Thymus (tissue), 11 donors: ENCODE measurements at regions not wholly inside any gene's neighbourhood (a gene's known extent, or its start where the extent isn't known, plus 50 kb on each side); places are given as distances from the start of the nearest gene placed in this dataset.

Source experiments
- DNase-seq, 9 donors: peaks; one replicate each; pipeline ENCODE4 v3.0.0-alpha.2; 2013; ENCODE audit warnings: low spot score in 9 of 9, low read depth in 6 of 9, missing footprints in 1 of 9
- H3K27ac ChIP-seq, 2 donors: one replicate each; pipeline ENCODE4 v1.5.1; 2013; ENCODE audit warnings: control low read depth in 1 of 2, low read depth in 1 of 2, low read length in 1 of 2, mild to moderate bottlenecking in 1 of 2, moderate library complexity in 1 of 2
- H3K27me3 ChIP-seq, 2 donors: one replicate each; pipeline ENCODE4 v1.5.1; 2013; ENCODE audit warnings: low read length in 1 of 2; ENCODE audit not compliant: control insufficient read depth in 2 of 2, insufficient read depth in 1 of 2
- H3K36me3 ChIP-seq, 2 donors: one replicate each; pipeline ENCODE4 v1.5.1; 2013; ENCODE audit warnings: low read length in 1 of 2, mild to moderate bottlenecking in 1 of 2, moderate library complexity in 1 of 2; ENCODE audit not compliant: control insufficient read depth in 2 of 2, insufficient read depth in 2 of 2
- H3K4me1 ChIP-seq, 2 donors: one replicate each; pipeline ENCODE4 v1.5.1; 2013; ENCODE audit warnings: low read length in 2 of 2; ENCODE audit not compliant: control insufficient read depth in 2 of 2, insufficient read depth in 2 of 2
- H3K4me3 ChIP-seq, 2 donors: one replicate each; pipeline ENCODE4 v1.5.1; 2013; ENCODE audit warnings: low read length in 2 of 2, control low read depth in 1 of 2, mild to moderate bottlenecking in 1 of 2
- H3K9me3 ChIP-seq, 2 donors: one replicate each; pipeline ENCODE4 v1.5.1; 2013; ENCODE audit warnings: low read length in 1 of 2, mild to moderate bottlenecking in 1 of 2; ENCODE audit not compliant: control insufficient read depth in 2 of 2, insufficient read depth in 1 of 2
- WGBS: extraction: QIAGEN DNeasy Blood & Tissue Kit; methylation state at CpG from one replicate; pipeline ENCODE4 v1.1.7; 2013; 5-methylcytosine and 5-hydroxymethylcytosine counted together
- donor health status: healthy.

- DNase-seq: no peak
- H3K4me1 ChIP-seq: no peaks in the 10 kb centered on the region
- no peaks in the 10 kb centered on the region for H3K36me3 ChIP-seq
- H3K9me3 ChIP-seq: no peaks in the 10 kb centered on the region
- H3K27me3 ChIP-seq: no peaks in the 10 kb centered on the region
- no peak overlapping the region for H3K4me3 ChIP-seq
- no peak overlapping the region for H3K27ac ChIP-seq
- 86% methylated on average over 1 of the region's 1 CpG for WGBS
Observed at GRCh38 chr4:138643827-138644226, 371.8 kb upstream of the NOCT start.

GRCh38 chr4:138639018-138639741, 376.4 kb upstream of the NOCT start:
- no peak for DNase-seq
- Histone ChIP-seq H3K9me3 (no peaks in the 10 kb centered on the region), H3K27me3 (no peaks in the 10 kb centered on the region), H3K4me3 (no peak overlapping the region), H3K27ac (no peak overlapping the region), H3K36me3 (no peaks in the 10 kb centered on the region), H3K4me1 (no peaks in the 10 kb centered on the region)

GRCh38 chr4:138636781-138637180, 378.8 kb upstream of the NOCT start:
- 98% methylated on average over 7 of the region's 7 CpGs for WGBS
- H3K9me3 ChIP-seq: no peaks in the 10 kb centered on the region
- no peak overlapping the region for H3K4me3 ChIP-seq
- no peaks in the 10 kb centered on the region for H3K36me3 ChIP-seq
- no peak overlapping the region for H3K27ac ChIP-seq
- no peaks in the 10 kb centered on the region for H3K4me1 ChIP-seq
- no peak for DNase-seq
- H3K27me3 ChIP-seq: no peaks in the 10 kb centered on the region

GRCh38 chr4:138634915-138635314, 380.7 kb upstream of the NOCT start:
- Histone ChIP-seq H3K4me3 (no peak overlapping the region), H3K27me3 (no peaks in the 10 kb centered on the region), H3K9me3 (no peaks in the 10 kb centered on the region), H3K27ac (no peak overlapping the region), H3K4me1 (no peaks in the 10 kb centered on the region), H3K36me3 (no peaks in the 10 kb centered on the region)
- WGBS: 77% methylated on average over 2 of the region's 2 CpGs
- no peak for DNase-seq

GRCh38 chr4:138633580-138633904, 382.0 kb upstream of the NOCT start:
- Histone ChIP-seq H3K4me3 (no peak overlapping the region), H3K27ac (no peak overlapping the region), H3K9me3 (no peaks in the 10 kb centered on the region), H3K4me1 (no peaks in the 10 kb centered on the region), H3K36me3 (no peaks in the 10 kb centered on the region), H3K27me3 (no peaks in the 10 kb centered on the region)
- WGBS: 73% methylated on average over 2 of the region's 2 CpGs
- no peak for DNase-seq

GRCh38 chr4:138632856-138633579, 382.6 kb upstream of the NOCT start:
- Histone ChIP-seq H3K27ac (no peak overlapping the region), H3K4me1 (no peaks in the 10 kb centered on the region), H3K9me3 (no peaks in the 10 kb centered on the region), H3K4me3 (no peak overlapping the region), H3K27me3 (no peaks in the 10 kb centered on the region), H3K36me3 (no peaks in the 10 kb centered on the region)
- DNase-seq: no peak
- WGBS: 94% methylated on average over 5 of the region's 5 CpGs

- Histone ChIP-seq H3K4me3 (no peak overlapping the region), H3K27ac (no peak overlapping the region), H3K27me3 (no peaks in the 10 kb centered on the region), H3K9me3 (no peaks in the 10 kb centered on the region), H3K4me1 (no peaks in the 10 kb centered on the region), H3K36me3 (no peaks in the 10 kb centered on the region)
- 92% methylated on average over 3 of the region's 3 CpGs for WGBS
- no peak for DNase-seq
Observed at GRCh38 chr4:138630666-138631065, 384.9 kb upstream of the NOCT start.

GRCh38 chr4:138629669-138630068, 385.9 kb upstream of the NOCT start:
- H3K4me3 ChIP-seq: no peak overlapping the region
- WGBS: 94% methylated on average over 2 of the region's 2 CpGs
- H3K36me3 ChIP-seq: no peaks in the 10 kb centered on the region
- DNase-seq: no peak
- no peak overlapping the region for H3K27ac ChIP-seq
- H3K9me3 ChIP-seq: no peaks in the 10 kb centered on the region
- H3K27me3 ChIP-seq: no peaks in the 10 kb centered on the region
- no peaks in the 10 kb centered on the region for H3K4me1 ChIP-seq

GRCh38 chr4:138627096-138627495, 384.9 kb upstream of the SLC7A11 start:
- DNase-seq: no peak
- WGBS: 92% methylated on average over 5 of the region's 5 CpGs
- no peak overlapping the region for H3K4me3 ChIP-seq
- H3K36me3 ChIP-seq: no peaks in the 10 kb centered on the region
- H3K9me3 ChIP-seq: no peaks in the 10 kb centered on the region
- no peak overlapping the region for H3K27ac ChIP-seq
- H3K27me3 ChIP-seq: no peaks in the 10 kb centered on the region
- no peaks in the 10 kb centered on the region for H3K4me1 ChIP-seq
